Fibroblast of villous mesenchyme (primary cell): ENCODE measurements at regions not wholly inside any gene's neighbourhood (a gene's known extent, or its start where the extent isn't known, plus 50 kb on each side); places are given as distances from the start of the nearest gene placed in this dataset.

Experiments used
- DNase-seq: peaks from one replicate; pipeline ENCODE4 v3.0.0-alpha.2; 2010; ENCODE audit warnings: low read depth
- H3K4me3 ChIP-seq: 2 replicates; pipeline ENCODE4 v1.5.1; 2011; ENCODE audit warnings: low read depth, mild to moderate bottlenecking, low read length
- CTCF ChIP-seq: IDR thresholded peaks from 2 replicates; pipeline ENCODE4 v1.5.1; 2012; ENCODE audit warnings: low read depth, mild to moderate bottlenecking, low read length; ENCODE audit not compliant: insufficient read depth

- H3K4me3 ChIP-seq = no peak overlapping the region
- no peak for DNase-seq
- TF ChIP-seq CTCF = no peak
Measured at GRCh38 chr10:83806717-83807116, 332.6 kb upstream of the GHITM start.

- DNase-seq = no peak
- no peak for TF ChIP-seq CTCF
- no peak overlapping the region for H3K4me3 ChIP-seq
Measured at GRCh38 chr10:83809001-83809400, 330.3 kb upstream of the GHITM start.

GRCh38 chr10:83816942-83817341, 322.4 kb upstream of the GHITM start:
- H3K4me3 ChIP-seq = no peak overlapping the region
- TF ChIP-seq CTCF = no peak
- no peak for DNase-seq

GRCh38 chr10:83817797-83818196, 321.5 kb upstream of the GHITM start:
- no peak overlapping the region for H3K4me3 ChIP-seq
- TF ChIP-seq CTCF = no peak
- no peak for DNase-seq

GRCh38 chr10:83819609-83820008, 319.7 kb upstream of the GHITM start:
- no peak overlapping the region for H3K4me3 ChIP-seq
- no peak for DNase-seq
- no peak for TF ChIP-seq CTCF

- TF ChIP-seq CTCF = no peak
- DNase-seq = no peak
- no peak overlapping the region for H3K4me3 ChIP-seq
Measured at GRCh38 chr10:83820033-83820432, 319.3 kb upstream of the GHITM start.

- TF ChIP-seq CTCF = no peak
- no peak for DNase-seq
- H3K4me3 ChIP-seq = no peak overlapping the region
Measured at GRCh38 chr10:83824099-83824498, 315.2 kb upstream of the GHITM start.
